Activated CD4-positive, alpha-beta T cell treated with anti-CD3 and anti-CD28 coated beads, Interleukin-2, amount 10 ng/mL, durations not matched to agents 24 days and 14 days (primary cell): ENCODE measurements at regions not wholly inside any gene's neighbourhood (a gene's known extent, or its start where the extent isn't known, plus 50 kb on each side); places are given as distances from the start of the nearest gene placed in this dataset.
"Not testable (repeated sequence)": the region's sequence is repeated elsewhere in the genome, so short reads cannot be mapped to it uniquely, and the experiment has no call there.

ENCODE experiments used
- DNase-seq: peaks from one replicate; pipeline ENCODE4 v3.0.0; 2022
- H3K27ac Mint-ChIP-seq: one replicate; pipeline ENCODE4 v1.8.0; 2022; ENCODE audit warnings: mild to moderate bottlenecking, mixed read lengths
- H3K27me3 Mint-ChIP-seq: one replicate; pipeline ENCODE4 v1.8.0; 2022; ENCODE audit warnings: mixed read lengths
- H3K36me3 Mint-ChIP-seq: one replicate; pipeline ENCODE4 v1.8.0; 2022; ENCODE audit warnings: low read depth, mild to moderate bottlenecking, mixed read lengths
- H3K4me1 Mint-ChIP-seq: one replicate; pipeline ENCODE4 v1.8.0; 2021; ENCODE audit warnings: mixed read lengths
- H3K4me3 Mint-ChIP-seq: one replicate; pipeline ENCODE4 v1.8.0; 2022; ENCODE audit warnings: mild to moderate bottlenecking, moderate library complexity, mixed read lengths
- H3K9me3 Mint-ChIP-seq: one replicate; pipeline ENCODE4 v1.8.0; 2021; ENCODE audit warnings: mixed read lengths
- intact Hi-C: fragments of 100-400 bp; cut with micrococcal nuclease; formaldehyde crosslinking; loops from one replicate; pipeline ENCODE4 v1.15.1; 2023

- Mint-ChIP-seq H3K27ac (no peak overlapping the region), H3K9me3 (no peaks in the 10 kb centered on the region), H3K4me1 (no peaks in the 10 kb centered on the region), H3K4me3 (no peak overlapping the region), H3K36me3 (no peaks in the 10 kb centered on the region), H3K27me3 (no peaks in the 10 kb centered on the region)
- intact Hi-C loops: no loop called here
- no peak for DNase-seq
These were observed 315.8 kb upstream of the TPK1 start for GRCh38 chr7:145151676-145152075.

- Mint-ChIP-seq H3K36me3 (no peaks in the 10 kb centered on the region), H3K27me3 (no peaks in the 10 kb centered on the region), H3K4me3 (no peak overlapping the region), H3K27ac (no peak overlapping the region), H3K4me1 (no peaks in the 10 kb centered on the region), H3K9me3 (no peaks in the 10 kb centered on the region)
- intact Hi-C loops: no loop called here
- DNase-seq: no peak
These were observed 312.0 kb upstream of the TPK1 start for GRCh38 chr7:145147865-145148264.

GRCh38 chr7:145143685-145144084, 307.8 kb upstream of the TPK1 start:
- no peaks in the 10 kb centered on the region for H3K9me3 Mint-ChIP-seq
- no peak for DNase-seq
- H3K4me3 Mint-ChIP-seq: no peak overlapping the region
- no peaks in the 10 kb centered on the region for H3K27me3 Mint-ChIP-seq
- intact Hi-C loops: no loop called here
- H3K27ac Mint-ChIP-seq: no peak overlapping the region
- H3K4me1 Mint-ChIP-seq: no peaks in the 10 kb centered on the region
- H3K36me3 Mint-ChIP-seq: no peaks in the 10 kb centered on the region

- Mint-ChIP-seq H3K27me3 (no peaks in the 10 kb centered on the region), H3K9me3 (no peaks in the 10 kb centered on the region), H3K27ac (no peak overlapping the region), H3K36me3 (no peaks in the 10 kb centered on the region), H3K4me3 (no peak overlapping the region), H3K4me1 (no peaks in the 10 kb centered on the region)
- DNase-seq: no peak
- intact Hi-C loops: no loop called here
These were observed 298.5 kb upstream of the TPK1 start for GRCh38 chr7:145134377-145134776.

GRCh38 chr7:145123502-145123901, 287.6 kb upstream of the TPK1 start:
- H3K4me3 Mint-ChIP-seq: no peak overlapping the region
- no peaks in the 10 kb centered on the region for H3K4me1 Mint-ChIP-seq
- H3K27ac Mint-ChIP-seq: no peak overlapping the region
- H3K27me3 Mint-ChIP-seq: no peaks in the 10 kb centered on the region
- H3K9me3 Mint-ChIP-seq: no peaks in the 10 kb centered on the region
- no peaks in the 10 kb centered on the region for H3K36me3 Mint-ChIP-seq
- intact Hi-C loops: no loop called here
- no peak for DNase-seq

- intact Hi-C loops: no loop called here
- peaks cover 1% of the 10 kb centered on the region for H3K27me3 Mint-ChIP-seq
- H3K4me1 Mint-ChIP-seq: no peaks in the 10 kb centered on the region
- no peaks in the 10 kb centered on the region for H3K9me3 Mint-ChIP-seq
- H3K4me3 Mint-ChIP-seq: no peak overlapping the region
- no peak for DNase-seq
- no peak overlapping the region for H3K27ac Mint-ChIP-seq
- no peaks in the 10 kb centered on the region for H3K36me3 Mint-ChIP-seq
These were observed 270.1 kb upstream of the TPK1 start for GRCh38 chr7:145106001-145106400.

GRCh38 chr7:145105561-145105960, 269.7 kb upstream of the TPK1 start:
- intact Hi-C loops: no loop called here
- Mint-ChIP-seq H3K36me3 (no peaks in the 10 kb centered on the region), H3K4me1 (no peaks in the 10 kb centered on the region), H3K4me3 (no peak overlapping the region), H3K27me3 (peaks cover 1% of the 10 kb centered on the region), H3K9me3 (no peaks in the 10 kb centered on the region), H3K27ac (no peak overlapping the region)
- no peak for DNase-seq

- DNase-seq: no peak
- Mint-ChIP-seq H3K27me3 (peaks cover 1% of the 10 kb centered on the region), H3K9me3 (no peaks in the 10 kb centered on the region), H3K4me3 (no peak overlapping the region), H3K27ac (no peak overlapping the region), H3K36me3 (no peaks in the 10 kb centered on the region), H3K4me1 (no peaks in the 10 kb centered on the region)
- intact Hi-C loops: no loop called here
These were observed 268.5 kb upstream of the TPK1 start for GRCh38 chr7:145104400-145104799.

GRCh38 chr7:145102199-145102598, 266.3 kb upstream of the TPK1 start:
- H3K27me3 Mint-ChIP-seq, H3K36me3 Mint-ChIP-seq, H3K9me3 Mint-ChIP-seq, H3K4me3 Mint-ChIP-seq, DNase-seq, intact Hi-C loops, H3K4me1 Mint-ChIP-seq, H3K27ac Mint-ChIP-seq: not testable (repeated sequence)

GRCh38 chr7:145092766-145093165, 256.9 kb upstream of the TPK1 start:
- H3K9me3 Mint-ChIP-seq: no peaks in the 10 kb centered on the region
- no peaks in the 10 kb centered on the region for H3K4me1 Mint-ChIP-seq
- no peak overlapping the region for H3K27ac Mint-ChIP-seq
- H3K4me3 Mint-ChIP-seq: no peak overlapping the region
- no peak for DNase-seq
- H3K36me3 Mint-ChIP-seq: no peaks in the 10 kb centered on the region
- intact Hi-C loops: no loop called here
- H3K27me3 Mint-ChIP-seq: no peaks in the 10 kb centered on the region

- intact Hi-C loops: no loop called here
- Mint-ChIP-seq H3K27me3 (no peaks in the 10 kb centered on the region), H3K9me3 (no peaks in the 10 kb centered on the region), H3K4me3 (no peak overlapping the region), H3K4me1 (no peaks in the 10 kb centered on the region), H3K36me3 (no peaks in the 10 kb centered on the region), H3K27ac (no peak overlapping the region)
- DNase-seq: no peak
These were observed 252.4 kb upstream of the TPK1 start for GRCh38 chr7:145088111-145088745.

GRCh38 chr7:145082366-145083161, 246.7 kb upstream of the TPK1 start:
- Mint-ChIP-seq H3K4me3 (no peak overlapping the region), H3K9me3 (no peaks in the 10 kb centered on the region), H3K4me1 (no peaks in the 10 kb centered on the region), H3K27me3 (peaks cover 1% of the 10 kb centered on the region), H3K36me3 (no peaks in the 10 kb centered on the region), H3K27ac (no peak overlapping the region)
- intact Hi-C loops: no loop called here
- no peak for DNase-seq

- H3K4me3 Mint-ChIP-seq: no peak overlapping the region
- DNase-seq: no peak
- no peaks in the 10 kb centered on the region for H3K36me3 Mint-ChIP-seq
- H3K9me3 Mint-ChIP-seq: no peaks in the 10 kb centered on the region
- no peak overlapping the region for H3K27ac Mint-ChIP-seq
- intact Hi-C loops: no loop called here
- no peaks in the 10 kb centered on the region for H3K27me3 Mint-ChIP-seq
- H3K4me1 Mint-ChIP-seq: no peaks in the 10 kb centered on the region
These were observed 229.6 kb upstream of the TPK1 start for GRCh38 chr7:145065473-145065872.

- intact Hi-C loops: no loop called here
- no peaks in the 10 kb centered on the region for H3K9me3 Mint-ChIP-seq
- H3K4me1 Mint-ChIP-seq: no peaks in the 10 kb centered on the region
- no peak overlapping the region for H3K4me3 Mint-ChIP-seq
- no peaks in the 10 kb centered on the region for H3K36me3 Mint-ChIP-seq
- no peaks in the 10 kb centered on the region for H3K27me3 Mint-ChIP-seq
- no peak overlapping the region for H3K27ac Mint-ChIP-seq
- no peak for DNase-seq
These were observed 228.3 kb upstream of the TPK1 start for GRCh38 chr7:145064114-145064513.

- no peaks in the 10 kb centered on the region for H3K9me3 Mint-ChIP-seq
- no peaks in the 10 kb centered on the region for H3K27me3 Mint-ChIP-seq
These were observed 217.9 kb upstream of the TPK1 start for GRCh38 chr7:145053781-145054180.

More at GRCh38 chr7:145053781-145054180, 217.9 kb upstream of the TPK1 start:
- Mint-ChIP-seq H3K4me3 (no peak overlapping the region), H3K4me1 (no peaks in the 10 kb centered on the region), H3K27ac (no peak overlapping the region), H3K36me3 (no peaks in the 10 kb centered on the region)
- no peak for DNase-seq
- intact Hi-C loops: no loop called here
